ENCODE measurements at regions not wholly inside any gene's neighbourhood (a gene's known extent, or its start where the extent isn't known, plus 50 kb on each side); places are given as distances from the start of the nearest gene placed in this dataset.

DNA sequence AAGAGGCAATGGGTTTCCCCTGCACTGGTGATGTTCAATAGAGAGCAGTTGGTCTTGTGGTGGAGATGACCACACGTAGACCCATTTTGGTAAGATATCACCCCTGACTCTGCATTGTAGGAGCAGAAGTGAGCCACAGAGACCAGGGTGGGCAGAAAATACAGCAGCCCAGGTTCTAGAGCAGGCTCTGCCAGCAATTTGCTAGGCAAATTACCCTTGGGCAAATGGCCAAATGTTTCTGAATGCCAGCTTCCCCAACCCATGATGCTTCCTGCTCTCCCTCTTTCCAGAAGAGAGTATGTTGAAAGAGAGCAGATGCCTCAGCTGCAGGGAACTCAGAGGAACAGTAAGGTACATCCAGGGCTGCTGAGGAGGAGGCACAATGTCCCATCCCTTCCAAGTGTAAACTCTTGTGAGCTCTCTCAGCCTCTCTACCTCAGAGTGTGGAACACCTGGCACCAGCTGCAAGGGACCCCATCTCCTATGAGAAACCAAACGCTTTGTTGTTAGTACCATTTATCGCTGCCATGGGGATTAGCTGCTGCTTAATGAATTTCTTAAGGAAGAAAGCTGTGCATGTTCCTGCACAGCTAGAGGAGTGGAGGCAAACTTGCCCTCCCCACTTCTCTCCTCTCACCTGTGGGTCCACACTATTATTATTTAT lies 317.5 kb upstream of the MOCS1 start:
- TF ChIP-seq, protein P1, sequence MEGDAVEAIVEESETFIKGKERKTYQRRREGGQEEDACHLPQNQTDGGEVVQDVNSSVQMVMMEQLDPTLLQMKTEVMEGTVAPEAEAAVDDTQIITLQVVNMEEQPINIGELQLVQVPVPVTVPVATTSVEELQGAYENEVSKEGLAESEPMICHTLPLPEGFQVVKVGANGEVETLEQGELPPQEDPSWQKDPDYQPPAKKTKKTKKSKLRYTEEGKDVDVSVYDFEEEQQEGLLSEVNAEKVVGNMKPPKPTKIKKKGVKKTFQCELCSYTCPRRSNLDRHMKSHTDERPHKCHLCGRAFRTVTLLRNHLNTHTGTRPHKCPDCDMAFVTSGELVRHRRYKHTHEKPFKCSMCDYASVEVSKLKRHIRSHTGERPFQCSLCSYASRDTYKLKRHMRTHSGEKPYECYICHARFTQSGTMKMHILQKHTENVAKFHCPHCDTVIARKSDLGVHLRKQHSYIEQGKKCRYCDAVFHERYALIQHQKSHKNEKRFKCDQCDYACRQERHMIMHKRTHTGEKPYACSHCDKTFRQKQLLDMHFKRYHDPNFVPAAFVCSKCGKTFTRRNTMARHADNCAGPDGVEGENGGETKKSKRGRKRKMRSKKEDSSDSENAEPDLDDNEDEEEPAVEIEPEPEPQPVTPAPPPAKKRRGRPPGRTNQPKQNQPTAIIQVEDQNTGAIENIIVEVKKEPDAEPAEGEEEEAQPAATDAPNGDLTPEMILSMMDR (IDR thresholded peaks at IDR 0.05; ENCODE audit: low read depth, low read length, missing control alignments): no peak
- H3K4me3 ChIP-seq (replicated peaks; ENCODE audit: low read depth, low read length): no peak overlapping the region
- no peak for DNase-seq (ENCODE audit: extremely low read depth, low read depth)

DNA sequence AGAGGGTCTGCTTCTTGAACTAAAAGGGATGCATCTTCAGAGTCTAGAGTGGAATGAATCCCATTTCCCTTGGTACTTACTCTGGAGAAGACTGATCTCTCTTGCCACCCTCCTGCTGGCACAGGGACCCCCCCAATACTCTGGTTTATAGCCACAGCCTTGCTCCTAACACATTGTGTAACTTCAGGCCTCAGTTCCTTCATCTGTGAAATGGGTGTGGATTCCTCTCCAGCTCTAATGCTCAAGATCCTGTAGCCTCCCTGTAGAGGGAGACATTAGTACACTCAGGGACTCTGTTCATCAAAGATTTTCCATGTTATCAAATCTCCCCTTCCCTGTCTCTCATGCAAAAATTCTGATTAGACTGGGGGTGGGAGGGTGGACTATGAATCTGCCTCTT lies 315.7 kb upstream of the MOCS1 start:
- DNase-seq (ENCODE audit: extremely low read depth, low read depth): no peak
- no peak overlapping the region for H3K4me3 ChIP-seq (replicated peaks; ENCODE audit: low read depth, low read length)
- TF ChIP-seq, protein P1 (IDR thresholded peaks at IDR 0.05; ENCODE audit: low read depth, low read length, missing control alignments): no peak

DNA sequence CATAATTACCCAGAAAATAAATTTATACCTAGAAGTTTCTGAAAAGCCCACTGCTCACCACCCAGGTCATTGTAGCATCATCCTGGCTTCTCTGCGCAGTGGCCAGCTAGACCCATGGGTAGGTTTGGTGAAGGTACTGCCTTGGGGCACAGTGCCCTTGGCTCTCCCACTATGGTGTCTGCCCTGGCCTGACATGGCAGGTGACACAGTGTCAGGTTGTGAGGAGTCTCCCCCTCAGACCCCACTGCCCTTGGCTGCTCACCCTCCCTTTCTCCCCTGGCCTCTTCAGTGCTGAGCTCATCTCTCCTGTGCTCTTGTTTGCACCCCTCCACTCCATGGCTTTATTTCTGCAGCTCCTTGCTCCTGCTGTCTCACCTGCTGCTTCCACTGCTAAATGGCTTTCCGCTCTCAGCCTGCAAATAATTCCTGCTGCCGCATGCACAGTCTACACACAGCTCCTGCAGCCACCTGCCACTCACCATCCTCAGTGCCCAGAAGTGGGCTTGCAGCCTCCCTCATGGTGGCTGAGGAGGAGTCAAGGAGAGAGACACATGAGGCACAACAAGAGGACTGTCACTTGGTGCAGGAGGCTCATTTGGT lies 313.4 kb upstream of the MOCS1 start:
- no peak for DNase-seq (ENCODE audit: extremely low read depth, low read depth)
- no peak overlapping the region for H3K4me3 ChIP-seq (replicated peaks; ENCODE audit: low read depth, low read length)
- TF ChIP-seq, protein P1 (IDR thresholded peaks at IDR 0.05; ENCODE audit: low read depth, low read length, missing control alignments): no peak

DNA sequence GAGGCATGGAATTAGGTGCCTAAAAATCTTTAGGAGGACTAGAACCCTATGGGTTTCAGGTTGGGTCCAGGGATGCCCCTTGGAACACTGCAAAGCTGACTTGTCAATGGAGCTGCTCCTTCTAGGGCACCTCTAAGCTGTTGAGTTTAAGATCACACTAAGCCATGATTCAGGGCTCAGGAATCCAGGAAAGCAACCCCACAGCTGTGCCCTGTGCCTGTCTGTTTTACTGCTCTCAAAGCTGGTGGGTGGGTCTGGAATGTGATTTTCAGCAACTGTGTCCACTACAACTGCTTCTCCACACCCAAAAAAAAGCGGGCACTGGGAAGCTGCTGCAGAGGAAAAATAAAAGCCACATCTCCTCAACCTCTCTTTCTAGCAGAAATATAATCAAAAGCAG lies 310.4 kb upstream of the MOCS1 start:
- no peak overlapping the region for H3K4me3 ChIP-seq (replicated peaks; ENCODE audit: low read depth, low read length)
- TF ChIP-seq, protein P1 (IDR thresholded peaks at IDR 0.05; ENCODE audit: low read depth, low read length, missing control alignments): no peak
- no peak for DNase-seq (ENCODE audit: extremely low read depth, low read depth)

DNA sequence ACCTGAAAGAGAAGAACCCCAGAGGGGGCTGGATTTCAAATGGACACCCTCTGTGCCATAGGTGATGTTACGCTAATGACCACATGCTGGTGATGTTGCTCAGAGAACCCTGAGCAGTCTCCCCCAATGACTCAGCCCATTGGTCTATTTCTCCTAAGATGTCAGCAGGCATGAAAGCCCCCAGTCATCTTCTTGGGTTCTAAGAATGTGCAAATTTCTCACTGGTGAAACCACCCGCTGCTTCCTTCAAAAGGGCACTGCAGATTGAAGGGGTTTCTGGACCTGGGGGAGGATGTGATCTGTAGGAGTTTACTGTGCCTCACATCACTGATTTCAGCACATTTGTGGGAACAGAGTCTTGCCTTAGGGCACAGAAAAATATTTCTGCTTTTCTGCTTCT lies 298.4 kb upstream of the MOCS1 start:
- DNase-seq (ENCODE audit: extremely low read depth, low read depth): no peak
- TF ChIP-seq, protein P1 (IDR thresholded peaks at IDR 0.05; ENCODE audit: low read depth, low read length, missing control alignments): no peak
- H3K4me3 ChIP-seq (replicated peaks; ENCODE audit: low read depth, low read length): no peak overlapping the region

DNA sequence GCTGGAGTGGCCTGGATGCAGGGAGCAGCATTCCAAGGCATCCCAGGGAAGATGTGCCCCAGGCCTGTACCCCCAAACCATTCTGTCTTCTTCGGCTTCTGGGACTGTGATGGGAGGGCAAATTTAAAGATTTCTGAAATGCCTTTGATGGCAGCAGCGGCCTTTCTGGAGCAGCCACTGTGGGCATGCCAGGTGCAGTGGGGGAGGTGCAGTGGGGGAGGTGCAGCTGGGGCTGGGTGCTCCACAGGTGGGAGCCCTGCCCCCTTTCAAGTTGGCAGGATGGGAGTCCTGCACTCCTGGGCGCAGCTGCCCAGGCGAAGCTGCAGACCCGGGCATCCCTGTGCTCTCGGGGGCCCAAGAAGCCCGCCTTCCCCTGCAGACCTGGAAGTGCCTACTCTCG lies 293.5 kb upstream of the MOCS1 start:
- H3K4me3 ChIP-seq (replicated peaks; ENCODE audit: low read depth, low read length): no peak overlapping the region
- DNase-seq (ENCODE audit: extremely low read depth, low read depth): no peak
- TF ChIP-seq, protein P1 (IDR thresholded peaks at IDR 0.05; ENCODE audit: low read depth, low read length, missing control alignments): no peak

Measured in HFF-Myc (cell line).